ENCODE measurements at regions not wholly inside any gene's neighbourhood (a gene's known extent, or its start where the extent isn't known, plus 50 kb on each side); places are given as distances from the start of the nearest gene placed in this dataset.

- no peak overlapping the region for H3K4me3 ChIP-seq (replicated peaks in 1 of 2; ENCODE audit: low read depth in 2 of 2, low read length in 2 of 2)
- no peak for DNase-seq (ENCODE audit: low read depth in 2 of 2)
- no peak for TF ChIP-seq CTCF (IDR thresholded peaks at IDR 0.05; ENCODE audit: low read depth, low read length)
Measured at GRCh38 chr17:5635949-5636348, 51.6 kb upstream of the NLRP1 start.

GRCh38 chr17:5638596-5638995, 54.3 kb upstream of the NLRP1 start:
- no peak for TF ChIP-seq CTCF (IDR thresholded peaks at IDR 0.05; ENCODE audit: low read depth, low read length)
- no peak overlapping the region for H3K4me3 ChIP-seq (replicated peaks in 1 of 2; ENCODE audit: low read depth in 2 of 2, low read length in 2 of 2)
- no peak for DNase-seq (ENCODE audit: low read depth in 2 of 2)

- H3K4me3 ChIP-seq (replicated peaks in 1 of 2; ENCODE audit: low read depth in 2 of 2, low read length in 2 of 2) = no peak overlapping the region
- no peak for TF ChIP-seq CTCF (IDR thresholded peaks at IDR 0.05; ENCODE audit: low read depth, low read length)
- no peak for DNase-seq (ENCODE audit: low read depth in 2 of 2)
Measured at GRCh38 chr17:5640726-5641125, 56.4 kb upstream of the NLRP1 start.

GRCh38 chr17:5642752-5643151, 58.4 kb upstream of the NLRP1 start:
- no peak for TF ChIP-seq CTCF (IDR thresholded peaks at IDR 0.05; ENCODE audit: low read depth, low read length)
- H3K4me3 ChIP-seq (replicated peaks in 1 of 2; ENCODE audit: low read depth in 2 of 2, low read length in 2 of 2) = no peak overlapping the region
- no peak for DNase-seq (ENCODE audit: low read depth in 2 of 2)

- TF ChIP-seq CTCF (IDR thresholded peaks at IDR 0.05; ENCODE audit: low read depth, low read length) = no peak
Measured at GRCh38 chr17:5644065-5644464, 59.8 kb upstream of the NLRP1 start.

GRCh38 chr17:5651348-5651747, 67.0 kb upstream of the NLRP1 start:
- no peak overlapping the region for H3K4me3 ChIP-seq (replicated peaks in 1 of 2; ENCODE audit: low read depth in 2 of 2, low read length in 2 of 2)
- no peak for DNase-seq (ENCODE audit: low read depth in 2 of 2)

More at GRCh38 chr17:5644065-5644464, 59.8 kb upstream of the NLRP1 start:
- H3K4me3 ChIP-seq (replicated peaks in 1 of 2; ENCODE audit: low read depth in 2 of 2, low read length in 2 of 2) = no peak overlapping the region
- no peak for DNase-seq (ENCODE audit: low read depth in 2 of 2)

More at GRCh38 chr17:5651348-5651747, 67.0 kb upstream of the NLRP1 start:
- TF ChIP-seq CTCF (IDR thresholded peaks at IDR 0.05; ENCODE audit: low read depth, low read length) = no peak
